Stimulated activated CD8-positive, alpha-beta memory T cell treated with anti-CD3 and anti-CD28 coated beads, Interleukin-7, amount 100 ng/mL, for 1 hour (primary cell): ENCODE measurements at regions not wholly inside any gene's neighbourhood (a gene's known extent, or its start where the extent isn't known, plus 50 kb on each side); places are given as distances from the start of the nearest gene placed in this dataset.

ENCODE experiments used
- DNase-seq, 2 donors: peaks; one replicate each; pipeline ENCODE4 v3.0.0-alpha.2; 2020; ENCODE audit warnings: low read depth in 2 of 2

- no peak for DNase-seq
These were observed 276.3 kb upstream of the LDB2 start for GRCh38 chr4:17174751-17175150.

GRCh38 chr4:17173300-17173699 is 274.9 kb upstream of the LDB2 start:
- DNase-seq, result no peak

GRCh38 chr4:17170131-17170530 is 271.7 kb upstream of the LDB2 start:
- no peak for DNase-seq

- DNase-seq, result no peak
These were observed 271.3 kb upstream of the LDB2 start for GRCh38 chr4:17169699-17170098.

- DNase-seq, result no peak
These were observed 270.1 kb upstream of the LDB2 start for GRCh38 chr4:17168571-17168970.

GRCh38 chr4:17166954-17167353 is 268.5 kb upstream of the LDB2 start:
- no peak for DNase-seq

GRCh38 chr4:17165286-17165685 is 266.8 kb upstream of the LDB2 start:
- no peak for DNase-seq

- no peak for DNase-seq
These were observed 266.2 kb upstream of the LDB2 start for GRCh38 chr4:17164666-17165065.

- DNase-seq, result no peak
These were observed 264.8 kb upstream of the LDB2 start for GRCh38 chr4:17163156-17163771.

GRCh38 chr4:17157304-17157703 is 258.9 kb upstream of the LDB2 start:
- DNase-seq, result no peak

- no peak for DNase-seq
These were observed 257.0 kb upstream of the LDB2 start for GRCh38 chr4:17155486-17155885.

GRCh38 chr4:17153572-17153971 is 255.1 kb upstream of the LDB2 start:
- no peak for DNase-seq

- no peak for DNase-seq
These were observed 254.6 kb upstream of the LDB2 start for GRCh38 chr4:17152941-17153540.

GRCh38 chr4:17142232-17142711 is 243.8 kb upstream of the LDB2 start:
- DNase-seq, result no peak

- DNase-seq, result no peak
These were observed 240.4 kb upstream of the LDB2 start for GRCh38 chr4:17138847-17139246.

- no peak for DNase-seq
These were observed 236.1 kb upstream of the LDB2 start for GRCh38 chr4:17134565-17134964.

- no peak for DNase-seq
These were observed 235.7 kb upstream of the LDB2 start for GRCh38 chr4:17134100-17134499.

GRCh38 chr4:17132226-17132625 is 233.8 kb upstream of the LDB2 start:
- no peak for DNase-seq

- no peak for DNase-seq
These were observed 229.8 kb upstream of the LDB2 start for GRCh38 chr4:17128268-17128667.

GRCh38 chr4:17126321-17126966 is 228.0 kb upstream of the LDB2 start:
- DNase-seq, result no peak

GRCh38 chr4:17124767-17125166 is 226.3 kb upstream of the LDB2 start:
- DNase-seq, result no peak

- DNase-seq, result no peak
These were observed 222.3 kb upstream of the LDB2 start for GRCh38 chr4:17120761-17121160.

GRCh38 chr4:17117746-17118145 is 219.3 kb upstream of the LDB2 start:
- DNase-seq, result no peak
